Adipocyte (in vitro differentiated cells): ENCODE measurements at regions not wholly inside any gene's neighbourhood (a gene's known extent, or its start where the extent isn't known, plus 50 kb on each side); places are given as distances from the start of the nearest gene placed in this dataset.
A peak's percentile ranks its signal among the peaks of the same experiment; 100 is the strongest.

Experiments used
- DNase-seq: peaks from one replicate; pipeline ENCODE4 v3.0.0-alpha.2; 2015; ENCODE audit warnings: low read depth
- H3K27me3 ChIP-seq: replicated peaks from 2 replicates; pipeline ENCODE4 v1.7.0; 2013; ENCODE audit warnings: mild to moderate bottlenecking, low read length, moderate library complexity; ENCODE audit not compliant: control insufficient read depth, insufficient read depth
- H3K36me3 ChIP-seq: 2 replicates; pipeline ENCODE4 v1.7.0; 2013; ENCODE audit warnings: low read length, mild to moderate bottlenecking, moderate library complexity; ENCODE audit not compliant: control insufficient read depth, insufficient read depth, severe bottlenecking
- H3K4me1 ChIP-seq: 2 replicates; pipeline ENCODE4 v1.7.0; 2013; ENCODE audit warnings: mild to moderate bottlenecking, low read length, moderate library complexity; ENCODE audit not compliant: control insufficient read depth, insufficient read depth
- H3K4me3 ChIP-seq: 2 replicates; pipeline ENCODE4 v1.7.0; 2013; ENCODE audit warnings: mild to moderate bottlenecking, low read length, moderate library complexity
- H3K9ac ChIP-seq: 2 replicates; pipeline ENCODE4 v1.7.0; 2013; ENCODE audit warnings: mild to moderate bottlenecking, low read length, moderate library complexity
- H3K9me3 ChIP-seq: 2 replicates; pipeline ENCODE4 v1.7.0; 2013; ENCODE audit warnings: mild to moderate bottlenecking, low read length, moderate library complexity; ENCODE audit not compliant: control insufficient read depth

GRCh38 chr14:94923786-94924185 lies 153.9 kb upstream of the GSC start:
- no peak for DNase-seq
- peaks cover 16% of the 10 kb centered on the region for H3K4me1 ChIP-seq
- H3K36me3 ChIP-seq, result no peaks in the 10 kb centered on the region
- no peak overlapping the region for H3K4me3 ChIP-seq
- H3K9ac ChIP-seq, result no peak overlapping the region
- H3K27me3 ChIP-seq, result no peaks in the 10 kb centered on the region
- peaks cover 3% of the 10 kb centered on the region for H3K9me3 ChIP-seq

- DNase-seq, result no peak
- Histone ChIP-seq H3K9ac (no peak overlapping the region), H3K4me1 (peaks cover 16% of the 10 kb centered on the region), H3K4me3 (no peak overlapping the region), H3K36me3 (no peaks in the 10 kb centered on the region), H3K27me3 (no peaks in the 10 kb centered on the region), H3K9me3 (peaks cover 3% of the 10 kb centered on the region)
Observed at GRCh38 chr14:94922595-94923239, 152.8 kb upstream of the GSC start.

- H3K36me3 ChIP-seq, result no peaks in the 10 kb centered on the region
- H3K9ac ChIP-seq, result peak overlapping the region; percentile 51
- H3K27me3 ChIP-seq, result peaks cover 4% of the 10 kb centered on the region
- H3K4me3 ChIP-seq, result peak overlapping the region; percentile 19
- peaks cover 16% of the 10 kb centered on the region for H3K4me1 ChIP-seq
- no peak for DNase-seq
- H3K9me3 ChIP-seq, result peaks cover 3% of the 10 kb centered on the region
Observed at GRCh38 chr14:94921882-94922585, 152.1 kb upstream of the GSC start.

- DNase-seq, result no peak
- Histone ChIP-seq H3K27me3 (peaks cover 7% of the 10 kb centered on the region), H3K9ac (peak overlapping the region; percentile 51), H3K9me3 (peaks cover 3% of the 10 kb centered on the region), H3K4me1 (peaks cover 16% of the 10 kb centered on the region), H3K4me3 (peak overlapping the region; percentile 19), H3K36me3 (no peaks in the 10 kb centered on the region)
Observed at GRCh38 chr14:94921456-94921855, 151.5 kb upstream of the GSC start.

- peaks cover 3% of the 10 kb centered on the region for H3K9me3 ChIP-seq
- H3K36me3 ChIP-seq, result no peaks in the 10 kb centered on the region
- peaks cover 10% of the 10 kb centered on the region for H3K27me3 ChIP-seq
- no peak overlapping the region for H3K4me3 ChIP-seq
- peaks cover 16% of the 10 kb centered on the region for H3K4me1 ChIP-seq
- DNase-seq, result no peak
- no peak overlapping the region for H3K9ac ChIP-seq
Observed at GRCh38 chr14:94919896-94920295, 150.0 kb upstream of the GSC start.

GRCh38 chr14:94918896-94919295 lies 149.0 kb upstream of the GSC start:
- no peak for DNase-seq
- H3K4me3 ChIP-seq, result no peak overlapping the region

GRCh38 chr14:94917041-94917600 lies 147.2 kb upstream of the GSC start:
- Histone ChIP-seq H3K36me3 (no peaks in the 10 kb centered on the region), H3K27me3 (peaks cover 10% of the 10 kb centered on the region), H3K9ac (no peak overlapping the region), H3K9me3 (peaks cover 9% of the 10 kb centered on the region), H3K4me3 (no peak overlapping the region), H3K4me1 (peaks cover 12% of the 10 kb centered on the region)
- no peak for DNase-seq

More at GRCh38 chr14:94918896-94919295, 149.0 kb upstream of the GSC start:
- Histone ChIP-seq H3K27me3 (peaks cover 10% of the 10 kb centered on the region), H3K36me3 (no peaks in the 10 kb centered on the region), H3K9ac (no peak overlapping the region), H3K9me3 (peaks cover 3% of the 10 kb centered on the region), H3K4me1 (peaks cover 16% of the 10 kb centered on the region)

GRCh38 chr14:94914191-94914590 lies 144.3 kb upstream of the GSC start:
- Histone ChIP-seq H3K27me3 (peaks cover 16% of the 10 kb centered on the region), H3K9ac (no peak overlapping the region), H3K4me3 (no peak overlapping the region), H3K4me1 (no peaks in the 10 kb centered on the region), H3K9me3 (peaks cover 16% of the 10 kb centered on the region), H3K36me3 (no peaks in the 10 kb centered on the region)
- no peak for DNase-seq

GRCh38 chr14:94907626-94908261 lies 137.8 kb upstream of the GSC start:
- Histone ChIP-seq H3K27me3 (peaks cover 6% of the 10 kb centered on the region), H3K4me3 (peak overlapping the region; percentile 35), H3K9me3 (peaks cover 16% of the 10 kb centered on the region), H3K9ac (peak overlapping the region; percentile 37), H3K4me1 (peaks cover 29% of the 10 kb centered on the region), H3K36me3 (no peaks in the 10 kb centered on the region)
- DNase-seq, result peak; percentile 58

GRCh38 chr14:94906991-94907587 lies 137.2 kb upstream of the GSC start:
- peaks cover 10% of the 10 kb centered on the region for H3K9me3 ChIP-seq
- peaks cover 29% of the 10 kb centered on the region for H3K4me1 ChIP-seq
- peak; percentile 35 for DNase-seq
- H3K36me3 ChIP-seq, result no peaks in the 10 kb centered on the region
- peaks cover 6% of the 10 kb centered on the region for H3K27me3 ChIP-seq
- peak overlapping the region; percentile 35 for H3K4me3 ChIP-seq
- peak overlapping the region; percentile 37 for H3K9ac ChIP-seq

GRCh38 chr14:94906577-94906976 lies 136.7 kb upstream of the GSC start:
- H3K9me3 ChIP-seq, result peaks cover 6% of the 10 kb centered on the region
- no peak overlapping the region for H3K9ac ChIP-seq
- no peak overlapping the region for H3K4me3 ChIP-seq
- H3K4me1 ChIP-seq, result peaks cover 29% of the 10 kb centered on the region
- H3K27me3 ChIP-seq, result peaks cover 4% of the 10 kb centered on the region
- no peaks in the 10 kb centered on the region for H3K36me3 ChIP-seq
- DNase-seq, result no peak
